ENCODE measurements at regions not wholly inside any gene's neighbourhood (a gene's known extent, or its start where the extent isn't known, plus 50 kb on each side); places are given as distances from the start of the nearest gene placed in this dataset.

- Histone ChIP-seq H3K23ac (ENCODE audit: low read length in 2 of 2) (no peak overlapping the region), H2AFZ (ENCODE audit: low read depth, low read length) (no peak overlapping the region), H3K9me3 (ENCODE audit: control insufficient read depth, low read length) (peaks cover 5% of the 10 kb centered on the region), H2AK5ac (ENCODE audit: low read length, severe bottlenecking) (no peak overlapping the region), H2BK15ac (ENCODE audit: low read depth, poor library complexity, severe bottlenecking) (no peak overlapping the region), H3K79me1 (replicated peaks; ENCODE audit: low read length, poor library complexity, severe bottlenecking) (no peaks in the 10 kb centered on the region), H3K9ac (ENCODE audit: low read length) (no peak overlapping the region), H3K4me2 (ENCODE audit: low read length, poor library complexity, severe bottlenecking) (no peak overlapping the region), H3K27ac (ENCODE audit: low read length, poor library complexity, severe bottlenecking) (no peak overlapping the region), H3K4me3 (ENCODE audit: insufficient read depth in 1 of 2, low read depth in 1 of 2, low read length in 2 of 2) (no peak overlapping the region), H3K14ac (ENCODE audit: low read length in 2 of 2) (no peak overlapping the region), H3K18ac (ENCODE audit: low read depth in 1 of 2, low read length in 2 of 2) (no peak overlapping the region), H4K8ac (ENCODE audit: low read length) (no peak overlapping the region), H3K4me1 (ENCODE audit: control insufficient read depth, insufficient read depth, low read depth, low read length) (peaks cover 1% of the 10 kb centered on the region), H3K4ac (ENCODE audit: low read depth in 1 of 2, low read length in 2 of 2) (no peak overlapping the region), H2BK12ac (ENCODE audit: low read length in 2 of 2) (no peak overlapping the region), H4K91ac (ENCODE audit: low read length) (no peak overlapping the region), H2BK5ac (ENCODE audit: low read depth, low read length, poor library complexity, severe bottlenecking) (no peak overlapping the region), H3K36me3 (ENCODE audit: control insufficient read depth in 1 of 2, insufficient read depth in 2 of 2, low read depth in 1 of 2, low read length in 2 of 2) (no peaks in the 10 kb centered on the region), H3K27me3 (ENCODE audit: control insufficient read depth in 1 of 2, insufficient read depth in 1 of 2, low read length in 2 of 2) (no peaks in the 10 kb centered on the region), H2BK120ac (ENCODE audit: low read depth, low read length) (no peak overlapping the region)
- 80% methylated on average over 4 of the region's 4 CpGs for WGBS
- no peak for DNase-seq
Measured at GRCh38 chr11:81080476-81080875, 1639.6 kb upstream of the TENM4 start.

- H3K27me3 ChIP-seq (ENCODE audit: control insufficient read depth in 1 of 2, insufficient read depth in 1 of 2, low read length in 2 of 2) = no peaks in the 10 kb centered on the region
- no peak overlapping the region for H3K23ac ChIP-seq (ENCODE audit: low read length in 2 of 2)
- no peaks in the 10 kb centered on the region for H3K9me3 ChIP-seq (ENCODE audit: control insufficient read depth, low read length)
- no peak overlapping the region for H4K91ac ChIP-seq (ENCODE audit: low read length)
- DNase-seq = no peak
- no peak overlapping the region for H3K4me2 ChIP-seq (ENCODE audit: low read length, poor library complexity, severe bottlenecking)
- H2AFZ ChIP-seq (ENCODE audit: low read depth, low read length) = no peak overlapping the region
- H2BK120ac ChIP-seq (ENCODE audit: low read depth, low read length) = no peak overlapping the region
- H3K36me3 ChIP-seq (ENCODE audit: control insufficient read depth in 1 of 2, insufficient read depth in 2 of 2, low read depth in 1 of 2, low read length in 2 of 2) = no peaks in the 10 kb centered on the region
- no peak overlapping the region for H3K9ac ChIP-seq (ENCODE audit: low read length)
- 64% methylated on average over 3 of the region's 4 CpGs for WGBS
- no peak overlapping the region for H3K18ac ChIP-seq (ENCODE audit: low read depth in 1 of 2, low read length in 2 of 2)
- no peak overlapping the region for H4K8ac ChIP-seq (ENCODE audit: low read length)
- H3K4me3 ChIP-seq (ENCODE audit: insufficient read depth in 1 of 2, low read depth in 1 of 2, low read length in 2 of 2) = no peak overlapping the region
- H2BK5ac ChIP-seq (ENCODE audit: low read depth, low read length, poor library complexity, severe bottlenecking) = no peak overlapping the region
- no peak overlapping the region for H2BK15ac ChIP-seq (ENCODE audit: low read depth, poor library complexity, severe bottlenecking)
- no peak overlapping the region for H3K4ac ChIP-seq (ENCODE audit: low read depth in 1 of 2, low read length in 2 of 2)
- H2BK12ac ChIP-seq (ENCODE audit: low read length in 2 of 2) = no peak overlapping the region
- H2AK5ac ChIP-seq (ENCODE audit: low read length, severe bottlenecking) = no peak overlapping the region
- H3K79me1 ChIP-seq (replicated peaks; ENCODE audit: low read length, poor library complexity, severe bottlenecking) = no peaks in the 10 kb centered on the region
- no peak overlapping the region for H3K27ac ChIP-seq (ENCODE audit: low read length, poor library complexity, severe bottlenecking)
- H3K14ac ChIP-seq (ENCODE audit: low read length in 2 of 2) = no peak overlapping the region
- no peaks in the 10 kb centered on the region for H3K4me1 ChIP-seq (ENCODE audit: control insufficient read depth, insufficient read depth, low read depth, low read length)
Measured at GRCh38 chr11:81072273-81072672, 1631.4 kb upstream of the TENM4 start.

- H3K36me3 ChIP-seq (ENCODE audit: control insufficient read depth in 1 of 2, insufficient read depth in 2 of 2, low read depth in 1 of 2, low read length in 2 of 2) = no peaks in the 10 kb centered on the region
- H2BK5ac ChIP-seq (ENCODE audit: low read depth, low read length, poor library complexity, severe bottlenecking) = no peak overlapping the region
- H3K23ac ChIP-seq (ENCODE audit: low read length in 2 of 2) = no peak overlapping the region
- H3K9ac ChIP-seq (ENCODE audit: low read length) = no peak overlapping the region
- no peak overlapping the region for H3K4ac ChIP-seq (ENCODE audit: low read depth in 1 of 2, low read length in 2 of 2)
- 83% methylated on average over 3 of the region's 5 CpGs for WGBS
- no peak overlapping the region for H2BK12ac ChIP-seq (ENCODE audit: low read length in 2 of 2)
- no peaks in the 10 kb centered on the region for H3K27me3 ChIP-seq (ENCODE audit: control insufficient read depth in 1 of 2, insufficient read depth in 1 of 2, low read length in 2 of 2)
- H2AFZ ChIP-seq (ENCODE audit: low read depth, low read length) = no peak overlapping the region
- no peak overlapping the region for H3K4me3 ChIP-seq (ENCODE audit: insufficient read depth in 1 of 2, low read depth in 1 of 2, low read length in 2 of 2)
- no peaks in the 10 kb centered on the region for H3K9me3 ChIP-seq (ENCODE audit: control insufficient read depth, low read length)
- H3K14ac ChIP-seq (ENCODE audit: low read length in 2 of 2) = no peak overlapping the region
- H3K27ac ChIP-seq (ENCODE audit: low read length, poor library complexity, severe bottlenecking) = no peak overlapping the region
- no peak overlapping the region for H2AK5ac ChIP-seq (ENCODE audit: low read length, severe bottlenecking)
- H3K4me1 ChIP-seq (ENCODE audit: control insufficient read depth, insufficient read depth, low read depth, low read length) = no peaks in the 10 kb centered on the region
- DNase-seq = no peak
- H3K79me1 ChIP-seq (replicated peaks; ENCODE audit: low read length, poor library complexity, severe bottlenecking) = no peaks in the 10 kb centered on the region
- no peak overlapping the region for H4K8ac ChIP-seq (ENCODE audit: low read length)
- H3K4me2 ChIP-seq (ENCODE audit: low read length, poor library complexity, severe bottlenecking) = no peak overlapping the region
- no peak overlapping the region for H2BK15ac ChIP-seq (ENCODE audit: low read depth, poor library complexity, severe bottlenecking)
- H3K18ac ChIP-seq (ENCODE audit: low read depth in 1 of 2, low read length in 2 of 2) = no peak overlapping the region
- H4K91ac ChIP-seq (ENCODE audit: low read length) = no peak overlapping the region
- no peak overlapping the region for H2BK120ac ChIP-seq (ENCODE audit: low read depth, low read length)
Measured at GRCh38 chr11:81071606-81072005, 1630.8 kb upstream of the TENM4 start.

GRCh38 chr11:81070948-81071347 lies 1630.1 kb upstream of the TENM4 start:
- Histone ChIP-seq H2BK15ac (ENCODE audit: low read depth, poor library complexity, severe bottlenecking) (no peak overlapping the region), H3K9ac (ENCODE audit: low read length) (no peak overlapping the region), H2BK120ac (ENCODE audit: low read depth, low read length) (no peak overlapping the region), H3K4me2 (ENCODE audit: low read length, poor library complexity, severe bottlenecking) (no peak overlapping the region), H2AK5ac (ENCODE audit: low read length, severe bottlenecking) (no peak overlapping the region), H3K4me1 (ENCODE audit: control insufficient read depth, insufficient read depth, low read depth, low read length) (no peaks in the 10 kb centered on the region), H3K4me3 (ENCODE audit: insufficient read depth in 1 of 2, low read depth in 1 of 2, low read length in 2 of 2) (no peak overlapping the region), H3K18ac (ENCODE audit: low read depth in 1 of 2, low read length in 2 of 2) (no peak overlapping the region), H3K14ac (ENCODE audit: low read length in 2 of 2) (no peak overlapping the region), H3K4ac (ENCODE audit: low read depth in 1 of 2, low read length in 2 of 2) (no peak overlapping the region), H3K27ac (ENCODE audit: low read length, poor library complexity, severe bottlenecking) (no peak overlapping the region), H4K91ac (ENCODE audit: low read length) (no peak overlapping the region), H3K9me3 (ENCODE audit: control insufficient read depth, low read length) (no peaks in the 10 kb centered on the region), H3K36me3 (ENCODE audit: control insufficient read depth in 1 of 2, insufficient read depth in 2 of 2, low read depth in 1 of 2, low read length in 2 of 2) (no peaks in the 10 kb centered on the region), H3K27me3 (ENCODE audit: control insufficient read depth in 1 of 2, insufficient read depth in 1 of 2, low read length in 2 of 2) (no peaks in the 10 kb centered on the region), H3K79me1 (replicated peaks; ENCODE audit: low read length, poor library complexity, severe bottlenecking) (no peaks in the 10 kb centered on the region), H4K8ac (ENCODE audit: low read length) (no peak overlapping the region), H3K23ac (ENCODE audit: low read length in 2 of 2) (no peak overlapping the region), H2BK5ac (ENCODE audit: low read depth, low read length, poor library complexity, severe bottlenecking) (no peak overlapping the region), H2AFZ (ENCODE audit: low read depth, low read length) (no peak overlapping the region), H2BK12ac (ENCODE audit: low read length in 2 of 2) (no peak overlapping the region)
- 44% methylated on average over 4 of the region's 4 CpGs for WGBS
- DNase-seq = no peak
